Loucy (cell line): ENCODE measurements at regions not wholly inside any gene's neighbourhood (a gene's known extent, or its start where the extent isn't known, plus 50 kb on each side); places are given as distances from the start of the nearest gene placed in this dataset.

Experiments
- EZH2phosphoT487 ChIP-seq: fragments of 200-600 bp; IDR thresholded peaks from 2 replicates; pipeline ENCODE4 v1.6.1; 2018; ENCODE audit warnings: antibody characterized with exemption, mild to moderate bottlenecking, moderate library complexity, borderline replicate concordance
- TF ChIP-seq, protein P1 (sequence below): fragments of 200-600 bp; sonication (generic); conservative IDR thresholded peaks from 2 replicates; pipeline ENCODE4 v1.5.1; 2014; ENCODE audit warnings: mild to moderate bottlenecking, antibody characterized with exemption, low read length

DNA sequence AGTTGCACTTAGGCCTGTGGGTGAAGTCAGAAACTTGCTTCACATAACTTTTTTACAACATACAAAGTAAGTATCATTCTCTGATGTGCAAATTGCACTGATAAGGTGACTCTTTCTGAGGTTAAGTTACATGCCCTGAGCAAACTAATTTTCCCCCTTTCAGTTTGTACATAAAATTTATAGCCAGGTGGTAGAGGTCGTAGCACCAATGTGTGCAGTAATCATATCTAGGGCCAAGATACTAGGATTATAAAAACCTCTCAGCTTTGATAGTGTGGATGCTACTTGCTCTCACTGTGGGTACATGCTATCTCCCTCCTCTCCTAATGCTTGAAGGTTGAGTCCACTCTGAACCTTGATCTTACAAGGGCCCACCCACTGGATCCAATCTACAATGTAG is 130.7 kb upstream of the CPNE8 start:
- TF ChIP-seq, protein P1, sequence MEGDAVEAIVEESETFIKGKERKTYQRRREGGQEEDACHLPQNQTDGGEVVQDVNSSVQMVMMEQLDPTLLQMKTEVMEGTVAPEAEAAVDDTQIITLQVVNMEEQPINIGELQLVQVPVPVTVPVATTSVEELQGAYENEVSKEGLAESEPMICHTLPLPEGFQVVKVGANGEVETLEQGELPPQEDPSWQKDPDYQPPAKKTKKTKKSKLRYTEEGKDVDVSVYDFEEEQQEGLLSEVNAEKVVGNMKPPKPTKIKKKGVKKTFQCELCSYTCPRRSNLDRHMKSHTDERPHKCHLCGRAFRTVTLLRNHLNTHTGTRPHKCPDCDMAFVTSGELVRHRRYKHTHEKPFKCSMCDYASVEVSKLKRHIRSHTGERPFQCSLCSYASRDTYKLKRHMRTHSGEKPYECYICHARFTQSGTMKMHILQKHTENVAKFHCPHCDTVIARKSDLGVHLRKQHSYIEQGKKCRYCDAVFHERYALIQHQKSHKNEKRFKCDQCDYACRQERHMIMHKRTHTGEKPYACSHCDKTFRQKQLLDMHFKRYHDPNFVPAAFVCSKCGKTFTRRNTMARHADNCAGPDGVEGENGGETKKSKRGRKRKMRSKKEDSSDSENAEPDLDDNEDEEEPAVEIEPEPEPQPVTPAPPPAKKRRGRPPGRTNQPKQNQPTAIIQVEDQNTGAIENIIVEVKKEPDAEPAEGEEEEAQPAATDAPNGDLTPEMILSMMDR: no peak
- TF ChIP-seq EZH2phosphoT487: no peak
